ENCODE measurements at regions not wholly inside any gene's neighbourhood (a gene's known extent, or its start where the extent isn't known, plus 50 kb on each side); places are given as distances from the start of the nearest gene placed in this dataset.

DNA sequence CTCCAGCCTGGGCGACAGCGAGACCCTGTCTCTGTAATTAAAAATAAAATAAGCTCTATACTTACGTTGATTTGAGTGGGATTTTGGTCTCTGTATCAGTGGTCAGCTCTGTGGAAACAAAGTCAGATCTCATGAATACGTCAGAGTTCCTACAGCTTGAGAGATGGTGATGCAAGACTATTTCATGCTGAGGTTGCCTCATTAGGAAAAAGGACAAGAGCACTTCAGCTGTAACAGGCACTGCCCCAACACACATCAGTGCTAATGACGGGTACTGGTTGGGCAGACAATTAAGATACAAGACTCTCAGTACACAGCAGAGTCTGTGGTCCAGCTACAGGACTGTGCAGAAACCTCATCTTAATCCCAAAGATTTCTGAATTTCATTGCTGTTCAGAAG is 246.4 kb upstream of the AMIGO2 start:
- no peak for TF ChIP-seq POLR2AphosphoS5 (IDR thresholded peaks at IDR 0.05; ENCODE audit: low read depth, low read length)
- TF ChIP-seq, protein P1, sequence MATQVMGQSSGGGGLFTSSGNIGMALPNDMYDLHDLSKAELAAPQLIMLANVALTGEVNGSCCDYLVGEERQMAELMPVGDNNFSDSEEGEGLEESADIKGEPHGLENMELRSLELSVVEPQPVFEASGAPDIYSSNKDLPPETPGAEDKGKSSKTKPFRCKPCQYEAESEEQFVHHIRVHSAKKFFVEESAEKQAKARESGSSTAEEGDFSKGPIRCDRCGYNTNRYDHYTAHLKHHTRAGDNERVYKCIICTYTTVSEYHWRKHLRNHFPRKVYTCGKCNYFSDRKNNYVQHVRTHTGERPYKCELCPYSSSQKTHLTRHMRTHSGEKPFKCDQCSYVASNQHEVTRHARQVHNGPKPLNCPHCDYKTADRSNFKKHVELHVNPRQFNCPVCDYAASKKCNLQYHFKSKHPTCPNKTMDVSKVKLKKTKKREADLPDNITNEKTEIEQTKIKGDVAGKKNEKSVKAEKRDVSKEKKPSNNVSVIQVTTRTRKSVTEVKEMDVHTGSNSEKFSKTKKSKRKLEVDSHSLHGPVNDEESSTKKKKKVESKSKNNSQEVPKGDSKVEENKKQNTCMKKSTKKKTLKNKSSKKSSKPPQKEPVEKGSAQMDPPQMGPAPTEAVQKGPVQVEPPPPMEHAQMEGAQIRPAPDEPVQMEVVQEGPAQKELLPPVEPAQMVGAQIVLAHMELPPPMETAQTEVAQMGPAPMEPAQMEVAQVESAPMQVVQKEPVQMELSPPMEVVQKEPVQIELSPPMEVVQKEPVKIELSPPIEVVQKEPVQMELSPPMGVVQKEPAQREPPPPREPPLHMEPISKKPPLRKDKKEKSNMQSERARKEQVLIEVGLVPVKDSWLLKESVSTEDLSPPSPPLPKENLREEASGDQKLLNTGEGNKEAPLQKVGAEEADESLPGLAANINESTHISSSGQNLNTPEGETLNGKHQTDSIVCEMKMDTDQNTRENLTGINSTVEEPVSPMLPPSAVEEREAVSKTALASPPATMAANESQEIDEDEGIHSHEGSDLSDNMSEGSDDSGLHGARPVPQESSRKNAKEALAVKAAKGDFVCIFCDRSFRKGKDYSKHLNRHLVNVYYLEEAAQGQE (IDR thresholded peaks at IDR 0.05; ENCODE audit: insufficient read depth in 1 of 2, low read depth in 2 of 2, low read length in 2 of 2) = no peak
